OCI-LY7 (cell line): ENCODE measurements at regions not wholly inside any gene's neighbourhood (a gene's known extent, or its start where the extent isn't known, plus 50 kb on each side); places are given as distances from the start of the nearest gene placed in this dataset.

Experiments
- EZH2phosphoT487 ChIP-seq: fragments of 200-600 bp; sonication (generic); IDR thresholded peaks from 2 replicates; pipeline ENCODE4 v1.6.1; 2018; ENCODE audit warnings: low read depth, borderline replicate concordance, mild to moderate bottlenecking, mixed run types, antibody characterized with exemption, low read length, moderate library complexity, mixed read lengths
- TF ChIP-seq, protein P1 (sequence below): fragments of 200-600 bp; sonication (generic); conservative IDR thresholded peaks from 2 replicates; pipeline ENCODE4 v1.5.1; 2014; ENCODE audit warnings: mild to moderate bottlenecking, antibody characterized with exemption, low read length, moderate library complexity, mixed read lengths

DNA sequence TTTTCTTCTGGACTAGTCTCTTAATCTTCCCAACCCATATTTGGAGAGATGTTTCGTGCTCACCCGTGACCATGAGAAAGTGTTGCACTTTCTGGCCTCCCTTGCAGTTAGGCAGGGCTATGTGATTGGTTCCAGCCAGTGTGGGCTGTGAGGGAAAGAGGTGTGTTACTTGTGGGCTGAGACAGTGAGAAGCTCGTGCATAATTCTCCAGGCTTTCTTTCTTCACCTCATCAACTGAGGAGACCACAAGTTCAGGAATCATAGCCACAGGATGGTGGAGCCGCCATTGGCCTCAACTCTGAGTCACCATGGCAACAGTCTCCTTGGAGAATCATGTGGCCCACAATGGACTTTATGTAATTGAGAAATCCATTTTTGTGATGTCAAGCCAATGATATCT, 57.5 kb upstream of the FUCA2 start:
- no peak for TF ChIP-seq EZH2phosphoT487
- TF ChIP-seq, protein P1, sequence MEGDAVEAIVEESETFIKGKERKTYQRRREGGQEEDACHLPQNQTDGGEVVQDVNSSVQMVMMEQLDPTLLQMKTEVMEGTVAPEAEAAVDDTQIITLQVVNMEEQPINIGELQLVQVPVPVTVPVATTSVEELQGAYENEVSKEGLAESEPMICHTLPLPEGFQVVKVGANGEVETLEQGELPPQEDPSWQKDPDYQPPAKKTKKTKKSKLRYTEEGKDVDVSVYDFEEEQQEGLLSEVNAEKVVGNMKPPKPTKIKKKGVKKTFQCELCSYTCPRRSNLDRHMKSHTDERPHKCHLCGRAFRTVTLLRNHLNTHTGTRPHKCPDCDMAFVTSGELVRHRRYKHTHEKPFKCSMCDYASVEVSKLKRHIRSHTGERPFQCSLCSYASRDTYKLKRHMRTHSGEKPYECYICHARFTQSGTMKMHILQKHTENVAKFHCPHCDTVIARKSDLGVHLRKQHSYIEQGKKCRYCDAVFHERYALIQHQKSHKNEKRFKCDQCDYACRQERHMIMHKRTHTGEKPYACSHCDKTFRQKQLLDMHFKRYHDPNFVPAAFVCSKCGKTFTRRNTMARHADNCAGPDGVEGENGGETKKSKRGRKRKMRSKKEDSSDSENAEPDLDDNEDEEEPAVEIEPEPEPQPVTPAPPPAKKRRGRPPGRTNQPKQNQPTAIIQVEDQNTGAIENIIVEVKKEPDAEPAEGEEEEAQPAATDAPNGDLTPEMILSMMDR: no peak
